ENCODE measurements at regions not wholly inside any gene's neighbourhood (a gene's known extent, or its start where the extent isn't known, plus 50 kb on each side); places are given as distances from the start of the nearest gene placed in this dataset.

GRCh38 chr3:159805411-159805772, 183.2 kb upstream of the IL12A start:
- TF ChIP-seq CTCF (IDR thresholded peaks at IDR 0.05): no peak
- TF ChIP-seq POLR2A (IDR thresholded peaks at IDR 0.05): no peak
